Gastrocnemius medialis (tissue), 4 donors: ENCODE measurements at regions not wholly inside any gene's neighbourhood (a gene's known extent, or its start where the extent isn't known, plus 50 kb on each side); places are given as distances from the start of the nearest gene placed in this dataset.

Source experiments
- CTCF ChIP-seq, 5 experiments: fragments of 450-650 bp in 3 of 5; fragments of 200-600 bp in 2 of 5; sonication (generic) in 2 of 5; IDR thresholded peaks in 4 of 5; conservative IDR thresholded peaks in 1 of 5; 1 replicate in 4 of 5; 2 replicates in 1 of 5; pipeline ENCODE4 v1.5.1; 2016 to 2019; ENCODE audit warnings: antibody characterized with exemption in 5 of 5, mild to moderate bottlenecking in 3 of 5, moderate library complexity in 3 of 5
- POLR2A ChIP-seq, 2 donors: fragments of 450-650 bp; IDR thresholded peaks; one replicate each; pipeline ENCODE4 v1.6.1; 2017; ENCODE audit warnings: antibody characterized with exemption in 2 of 2, mild to moderate bottlenecking in 2 of 2, moderate library complexity in 2 of 2

- TF ChIP-seq CTCF (IDR thresholded peaks at IDR 0.05 in 4 of 5, conservative IDR thresholded peaks at IDR 0.05 in 1 of 5) (no peak), POLR2A (IDR thresholded peaks at IDR 0.05) (no peak)
These were observed 277.9 kb downstream of the EMP1 start for GRCh38 chr12:13474381-13474780.
